ENCODE measurements at regions not wholly inside any gene's neighbourhood (a gene's known extent, or its start where the extent isn't known, plus 50 kb on each side); places are given as distances from the start of the nearest gene placed in this dataset.

DNA sequence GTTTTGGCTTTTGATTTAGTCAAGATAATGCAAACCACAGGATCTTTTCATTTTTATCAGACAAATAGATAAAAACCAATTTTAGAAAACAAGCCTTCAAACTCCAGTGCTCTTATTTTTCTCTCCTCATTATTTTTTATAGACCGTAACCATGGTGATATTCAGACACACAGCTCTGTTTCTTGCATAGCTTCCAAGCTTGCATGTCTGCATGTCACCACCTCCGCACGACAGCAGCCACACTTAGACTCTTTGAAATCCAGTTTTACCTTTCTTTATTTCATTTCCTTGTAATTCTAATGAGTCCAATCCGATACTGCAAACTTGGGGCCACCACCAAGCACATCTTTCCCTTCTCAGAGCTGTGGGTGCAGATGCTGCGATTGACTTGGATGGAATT, 94.3 kb upstream of the GPM6A start:
- WGBS (ENCODE audit: low lambda C conversion rate): 20% methylated on average over 5 of the region's 5 CpGs
- Histone ChIP-seq H4K20me1 (ENCODE audit: insufficient read depth) (no peaks in the 10 kb centered on the region), H3K9me3 (no peaks in the 10 kb centered on the region), H3K4me3 (ENCODE audit: low read depth in 2 of 2, low read length in 1 of 2) (no peak overlapping the region), H3K4me1 (ENCODE audit: control insufficient read depth in 1 of 2, insufficient read depth in 2 of 2, low read depth in 1 of 2, low read length in 1 of 2) (no peaks in the 10 kb centered on the region), H3K27ac (ENCODE audit: low read depth in 2 of 2, low read length in 1 of 2) (no peak overlapping the region), H2AFZ (ENCODE audit: low read depth) (no peak overlapping the region), H3K9ac (no peak overlapping the region), H3K9me2 (no peaks in the 10 kb centered on the region), H3K79me2 (ENCODE audit: insufficient read depth) (no peaks in the 10 kb centered on the region), H3K36me3 (replicated peaks in 1 of 2; ENCODE audit: control insufficient read depth in 1 of 2, insufficient read depth in 2 of 2, low read length in 1 of 2) (no peaks in the 10 kb centered on the region), H3K27me3 (ENCODE audit: insufficient read depth) (no peaks in the 10 kb centered on the region; the same call in 1 of the 2 replicates), H3K4me2 (no peak overlapping the region), H3F3A (replicated peaks; ENCODE audit: insufficient read depth) (no peaks in the 10 kb centered on the region)
- TF ChIP-seq, protein P1, sequence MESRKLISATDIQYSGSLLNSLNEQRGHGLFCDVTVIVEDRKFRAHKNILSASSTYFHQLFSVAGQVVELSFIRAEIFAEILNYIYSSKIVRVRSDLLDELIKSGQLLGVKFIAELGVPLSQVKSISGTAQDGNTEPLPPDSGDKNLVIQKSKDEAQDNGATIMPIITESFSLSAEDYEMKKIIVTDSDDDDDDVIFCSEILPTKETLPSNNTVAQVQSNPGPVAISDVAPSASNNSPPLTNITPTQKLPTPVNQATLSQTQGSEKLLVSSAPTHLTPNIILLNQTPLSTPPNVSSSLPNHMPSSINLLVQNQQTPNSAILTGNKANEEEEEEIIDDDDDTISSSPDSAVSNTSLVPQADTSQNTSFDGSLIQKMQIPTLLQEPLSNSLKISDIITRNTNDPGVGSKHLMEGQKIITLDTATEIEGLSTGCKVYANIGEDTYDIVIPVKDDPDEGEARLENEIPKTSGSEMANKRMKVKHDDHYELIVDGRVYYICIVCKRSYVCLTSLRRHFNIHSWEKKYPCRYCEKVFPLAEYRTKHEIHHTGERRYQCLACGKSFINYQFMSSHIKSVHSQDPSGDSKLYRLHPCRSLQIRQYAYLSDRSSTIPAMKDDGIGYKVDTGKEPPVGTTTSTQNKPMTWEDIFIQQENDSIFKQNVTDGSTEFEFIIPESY (IDR thresholded peaks at IDR 0.05; ENCODE audit: borderline replicate concordance, low read depth): no peak
- TF ChIP-seq GABPA (IDR thresholded peaks at IDR 0.05; ENCODE audit: low read depth) (no peak), NRF1 (IDR thresholded peaks at IDR 0.05; ENCODE audit: low read depth, low read length) (no peak), SIN3A (IDR thresholded peaks at IDR 0.05; ENCODE audit: borderline replicate concordance, low read depth, low read length) (no peak)
- DNase-seq: no peak
- ChIA-PET CTCF (no interaction called here), POLR2A (no interaction called here)

- ChIA-PET CTCF (no interaction called here), POLR2A (no interaction called here)
- Histone ChIP-seq H3F3A (replicated peaks; ENCODE audit: insufficient read depth) (no peaks in the 10 kb centered on the region), H4K20me1 (ENCODE audit: insufficient read depth) (no peaks in the 10 kb centered on the region), H3K79me2 (ENCODE audit: insufficient read depth) (no peaks in the 10 kb centered on the region), H3K4me2 (no peak overlapping the region), H3K27me3 (ENCODE audit: insufficient read depth) (no peaks in the 10 kb centered on the region; the same call in none of the 2 replicates), H3K9ac (no peak overlapping the region), H3K9me3 (no peaks in the 10 kb centered on the region), H2AFZ (ENCODE audit: low read depth) (no peak overlapping the region), H3K4me3 (ENCODE audit: low read depth in 2 of 2, low read length in 1 of 2) (no peak overlapping the region), H3K36me3 (replicated peaks in 1 of 2; ENCODE audit: control insufficient read depth in 1 of 2, insufficient read depth in 2 of 2, low read length in 1 of 2) (no peaks in the 10 kb centered on the region), H3K4me1 (ENCODE audit: control insufficient read depth in 1 of 2, insufficient read depth in 2 of 2, low read depth in 1 of 2, low read length in 1 of 2) (no peaks in the 10 kb centered on the region), H3K9me2 (no peaks in the 10 kb centered on the region), H3K27ac (ENCODE audit: low read depth in 2 of 2, low read length in 1 of 2) (no peak overlapping the region)
- WGBS (ENCODE audit: low lambda C conversion rate): 16% methylated on average over 4 of the region's 4 CpGs
- DNase-seq: no peak
- TF ChIP-seq POLR2AphosphoS5 (IDR thresholded peaks at IDR 0.05; ENCODE audit: low read depth, low read length): no peak
- TF ChIP-seq EP300 (IDR thresholded peaks at IDR 0.05; ENCODE audit: borderline replicate concordance in 1 of 2, low read depth in 1 of 2, low read length in 1 of 2): no peak
- TF ChIP-seq, protein P2, sequence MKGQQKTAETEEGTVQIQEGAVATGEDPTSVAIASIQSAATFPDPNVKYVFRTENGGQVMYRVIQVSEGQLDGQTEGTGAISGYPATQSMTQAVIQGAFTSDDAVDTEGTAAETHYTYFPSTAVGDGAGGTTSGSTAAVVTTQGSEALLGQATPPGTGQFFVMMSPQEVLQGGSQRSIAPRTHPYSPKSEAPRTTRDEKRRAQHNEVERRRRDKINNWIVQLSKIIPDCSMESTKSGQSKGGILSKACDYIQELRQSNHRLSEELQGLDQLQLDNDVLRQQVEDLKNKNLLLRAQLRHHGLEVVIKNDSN (IDR thresholded peaks at IDR 0.05; ENCODE audit: borderline replicate concordance, low read depth): no peak
- TF ChIP-seq IRF3 (IDR thresholded peaks at IDR 0.05; ENCODE audit: low read depth, low read length): no peak
- TF ChIP-seq TCF12 (IDR thresholded peaks at IDR 0.05): no peak
- no peak for TF ChIP-seq SIN3A (IDR thresholded peaks at IDR 0.05; ENCODE audit: borderline replicate concordance, low read depth, low read length)
- TF ChIP-seq RAD21 (IDR thresholded peaks at IDR 0.05; ENCODE audit: low read length): no peak
- TF ChIP-seq RFX5 (IDR thresholded peaks at IDR 0.05; ENCODE audit: low read length): no peak
- TF ChIP-seq FOXM1 (IDR thresholded peaks at IDR 0.05; ENCODE audit: low read depth): no peak
- TF ChIP-seq, protein P1 (IDR thresholded peaks at IDR 0.05; ENCODE audit: borderline replicate concordance, low read depth): no peak
- no peak for TF ChIP-seq ELF1 (IDR thresholded peaks at IDR 0.05)
- no peak for TF ChIP-seq CHD2 (IDR thresholded peaks at IDR 0.05; ENCODE audit: low read length, partially characterized antibody)
- no peak for TF ChIP-seq MEF2A (IDR thresholded peaks at IDR 0.05; ENCODE audit: borderline replicate concordance, low read depth)
- TF ChIP-seq, protein P3, sequence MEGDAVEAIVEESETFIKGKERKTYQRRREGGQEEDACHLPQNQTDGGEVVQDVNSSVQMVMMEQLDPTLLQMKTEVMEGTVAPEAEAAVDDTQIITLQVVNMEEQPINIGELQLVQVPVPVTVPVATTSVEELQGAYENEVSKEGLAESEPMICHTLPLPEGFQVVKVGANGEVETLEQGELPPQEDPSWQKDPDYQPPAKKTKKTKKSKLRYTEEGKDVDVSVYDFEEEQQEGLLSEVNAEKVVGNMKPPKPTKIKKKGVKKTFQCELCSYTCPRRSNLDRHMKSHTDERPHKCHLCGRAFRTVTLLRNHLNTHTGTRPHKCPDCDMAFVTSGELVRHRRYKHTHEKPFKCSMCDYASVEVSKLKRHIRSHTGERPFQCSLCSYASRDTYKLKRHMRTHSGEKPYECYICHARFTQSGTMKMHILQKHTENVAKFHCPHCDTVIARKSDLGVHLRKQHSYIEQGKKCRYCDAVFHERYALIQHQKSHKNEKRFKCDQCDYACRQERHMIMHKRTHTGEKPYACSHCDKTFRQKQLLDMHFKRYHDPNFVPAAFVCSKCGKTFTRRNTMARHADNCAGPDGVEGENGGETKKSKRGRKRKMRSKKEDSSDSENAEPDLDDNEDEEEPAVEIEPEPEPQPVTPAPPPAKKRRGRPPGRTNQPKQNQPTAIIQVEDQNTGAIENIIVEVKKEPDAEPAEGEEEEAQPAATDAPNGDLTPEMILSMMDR (IDR thresholded peaks at IDR 0.05): no peak
- TF ChIP-seq JUND (IDR thresholded peaks at IDR 0.05): no peak
- no peak for TF ChIP-seq TEAD4 (IDR thresholded peaks at IDR 0.05; ENCODE audit: borderline replicate concordance, insufficient read depth)
- no peak for TF ChIP-seq PBX3 (IDR thresholded peaks at IDR 0.05)
- TF ChIP-seq FOXJ3 (CRISPR knock-in tag; IDR thresholded peaks at IDR 0.05): no peak
- no peak for TF ChIP-seq RXRA (IDR thresholded peaks at IDR 0.05; ENCODE audit: borderline replicate concordance, low read depth)
These were observed 98.6 kb upstream of the GPM6A start for GRCh38 chr4:175910700-175911099.

Data from SK-N-SH (cell line).